ENCODE measurements at regions not wholly inside any gene's neighbourhood (a gene's known extent, or its start where the extent isn't known, plus 50 kb on each side); places are given as distances from the start of the nearest gene placed in this dataset.

DNA sequence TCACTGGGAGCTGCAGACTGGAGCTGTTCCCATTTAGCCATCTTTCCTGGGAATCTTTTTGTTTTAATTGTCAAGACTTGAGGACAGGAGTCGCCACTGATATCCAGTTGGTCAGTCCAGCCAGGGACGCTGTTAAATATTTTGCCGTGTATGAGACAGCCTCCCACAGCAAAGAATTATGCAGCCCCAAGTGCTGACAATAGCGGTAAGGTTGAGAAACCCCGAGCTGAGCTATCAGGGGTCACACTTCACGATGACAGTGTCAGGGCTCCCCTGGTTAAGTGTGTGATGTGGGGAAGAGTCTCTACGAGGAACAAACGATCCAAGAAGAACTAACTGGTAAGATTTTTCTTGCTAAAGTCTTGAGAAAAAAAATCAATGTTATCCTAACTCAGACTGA, 372.0 kb upstream of the MPDZ start:
- TF ChIP-seq CTCF (IDR thresholded peaks at IDR 0.05; ENCODE audit: low read depth, low read length, missing input control) (no peak), NR2F2 (IDR thresholded peaks at IDR 0.05) (no peak), TAF1 (conservative IDR thresholded peaks at IDR 0.05) (no peak), EGR1 (IDR thresholded peaks at IDR 0.05; ENCODE audit: low read depth in 2 of 2) (no peak), JUND (IDR thresholded peaks at IDR 0.05) (no peak), RAD21 (IDR thresholded peaks at IDR 0.05) (no peak), RXRA (IDR thresholded peaks at IDR 0.05) (no peak), YY1 (IDR thresholded peaks at IDR 0.05) (no peak), FOXA2 (IDR thresholded peaks at IDR 0.05) (no peak), FOXA1 (IDR thresholded peaks at IDR 0.05) (no peak), SP1 (IDR thresholded peaks at IDR 0.05) (no peak)
- TF ChIP-seq, protein P1, sequence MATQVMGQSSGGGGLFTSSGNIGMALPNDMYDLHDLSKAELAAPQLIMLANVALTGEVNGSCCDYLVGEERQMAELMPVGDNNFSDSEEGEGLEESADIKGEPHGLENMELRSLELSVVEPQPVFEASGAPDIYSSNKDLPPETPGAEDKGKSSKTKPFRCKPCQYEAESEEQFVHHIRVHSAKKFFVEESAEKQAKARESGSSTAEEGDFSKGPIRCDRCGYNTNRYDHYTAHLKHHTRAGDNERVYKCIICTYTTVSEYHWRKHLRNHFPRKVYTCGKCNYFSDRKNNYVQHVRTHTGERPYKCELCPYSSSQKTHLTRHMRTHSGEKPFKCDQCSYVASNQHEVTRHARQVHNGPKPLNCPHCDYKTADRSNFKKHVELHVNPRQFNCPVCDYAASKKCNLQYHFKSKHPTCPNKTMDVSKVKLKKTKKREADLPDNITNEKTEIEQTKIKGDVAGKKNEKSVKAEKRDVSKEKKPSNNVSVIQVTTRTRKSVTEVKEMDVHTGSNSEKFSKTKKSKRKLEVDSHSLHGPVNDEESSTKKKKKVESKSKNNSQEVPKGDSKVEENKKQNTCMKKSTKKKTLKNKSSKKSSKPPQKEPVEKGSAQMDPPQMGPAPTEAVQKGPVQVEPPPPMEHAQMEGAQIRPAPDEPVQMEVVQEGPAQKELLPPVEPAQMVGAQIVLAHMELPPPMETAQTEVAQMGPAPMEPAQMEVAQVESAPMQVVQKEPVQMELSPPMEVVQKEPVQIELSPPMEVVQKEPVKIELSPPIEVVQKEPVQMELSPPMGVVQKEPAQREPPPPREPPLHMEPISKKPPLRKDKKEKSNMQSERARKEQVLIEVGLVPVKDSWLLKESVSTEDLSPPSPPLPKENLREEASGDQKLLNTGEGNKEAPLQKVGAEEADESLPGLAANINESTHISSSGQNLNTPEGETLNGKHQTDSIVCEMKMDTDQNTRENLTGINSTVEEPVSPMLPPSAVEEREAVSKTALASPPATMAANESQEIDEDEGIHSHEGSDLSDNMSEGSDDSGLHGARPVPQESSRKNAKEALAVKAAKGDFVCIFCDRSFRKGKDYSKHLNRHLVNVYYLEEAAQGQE (IDR thresholded peaks at IDR 0.05) = no peak
